Prostate gland (tissue), 2 donors: ENCODE measurements at regions not wholly inside any gene's neighbourhood (a gene's known extent, or its start where the extent isn't known, plus 50 kb on each side); places are given as distances from the start of the nearest gene placed in this dataset.

Experiments
- DNase-seq: peaks from one replicate; pipeline ENCODE4 v3.0.0-alpha.2; 2019; ENCODE audit warnings: low spot score
- H3K27ac ChIP-seq, 2 donors: fragments of 200-600 bp; sonication (generic); 2 replicates each; pipeline ENCODE4 v1.5.1; 2017 to 2019
- H3K27me3 ChIP-seq: fragments of 200-600 bp; sonication (generic); replicated peaks from 2 replicates; pipeline ENCODE4 v1.5.1; 2019; ENCODE audit not compliant: insufficient read depth
- H3K36me3 ChIP-seq, 2 donors: fragments of 200-600 bp; sonication (generic); 1 replicate in 1 of 2; 2 replicates in 1 of 2; pipeline versions ENCODE4 v1.5.1 to v1.8.1; 2017 to 2019
- H3K4me1 ChIP-seq: fragments of 200-600 bp; sonication (generic); replicated peaks from 2 replicates; pipeline ENCODE4 v1.5.1; 2019
- H3K4me3 ChIP-seq, 2 donors: fragments of 200-600 bp; sonication (generic); 2 replicates each; pipeline ENCODE4 v1.5.1; 2017 to 2019
- H3K9me3 ChIP-seq: fragments of 200-600 bp; sonication (generic); 2 replicates; pipeline ENCODE4 v1.5.1; 2017
- POLR2A ChIP-seq: fragments of 450-650 bp; IDR thresholded peaks from one replicate; pipeline ENCODE4 v1.6.1; 2016; ENCODE audit warnings: antibody characterized with exemption, mild to moderate bottlenecking
- POLR2AphosphoS5 ChIP-seq: sonication (generic); formaldehyde crosslinking; IDR thresholded peaks from one replicate; pipeline ENCODE4 v1.6.1; 2017; ENCODE audit warnings: antibody characterized with exemption
- WGBS: methylation state at CpG from one replicate; pipeline ENCODE4 v1.1.5; 2018; 5-methylcytosine and 5-hydroxymethylcytosine counted together
- intact Hi-C: fragments of 100-400 bp; cut with DNase I; formaldehyde crosslinking; loops from one replicate; pipeline ENCODE4 v1.14.2; 2022
- TF ChIP-seq, protein P1 (sequence below), 4 experiments: fragments of 200-600 bp in 2 of 4; fragments of 450-650 bp in 2 of 4; sonication (generic) in 2 of 4; IDR thresholded peaks; 1 replicate in 3 of 4; 2 replicates in 1 of 4; pipeline ENCODE4 v1.5.1; 2016 to 2019; ENCODE audit warnings: antibody characterized with exemption in 4 of 4, mild to moderate bottlenecking in 2 of 4, moderate library complexity in 2 of 4

DNA sequence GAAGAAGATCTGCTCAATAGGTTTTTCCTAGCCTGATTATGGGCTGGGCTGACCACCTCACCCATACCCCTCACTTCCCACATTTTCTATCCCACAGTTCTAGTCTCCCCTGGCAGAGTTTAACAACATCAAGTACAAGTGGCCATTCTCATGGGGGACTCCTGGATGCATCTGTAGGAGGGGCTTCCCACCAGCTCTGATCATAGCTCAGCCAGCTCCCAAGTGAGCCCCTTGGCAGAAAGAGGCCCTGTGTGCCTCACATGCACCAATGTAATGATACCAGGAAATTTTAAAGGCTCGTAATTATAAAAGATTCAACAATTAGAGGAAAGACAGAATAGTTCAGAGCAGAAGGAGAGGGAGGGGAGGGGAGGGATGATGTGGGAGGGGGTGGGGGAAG lies 144.2 kb upstream of the SYT13 start:
- WGBS: 47% methylated on average over 1 of the region's 1 CpG
- no peaks in the 10 kb centered on the region for H3K4me1 ChIP-seq
- intact Hi-C loops: no loop called here
- H3K4me3 ChIP-seq: no peak overlapping the region
- H3K9me3 ChIP-seq: no peaks in the 10 kb centered on the region
- TF ChIP-seq POLR2A (no peak), POLR2AphosphoS5 (no peak)
- TF ChIP-seq, protein P1, sequence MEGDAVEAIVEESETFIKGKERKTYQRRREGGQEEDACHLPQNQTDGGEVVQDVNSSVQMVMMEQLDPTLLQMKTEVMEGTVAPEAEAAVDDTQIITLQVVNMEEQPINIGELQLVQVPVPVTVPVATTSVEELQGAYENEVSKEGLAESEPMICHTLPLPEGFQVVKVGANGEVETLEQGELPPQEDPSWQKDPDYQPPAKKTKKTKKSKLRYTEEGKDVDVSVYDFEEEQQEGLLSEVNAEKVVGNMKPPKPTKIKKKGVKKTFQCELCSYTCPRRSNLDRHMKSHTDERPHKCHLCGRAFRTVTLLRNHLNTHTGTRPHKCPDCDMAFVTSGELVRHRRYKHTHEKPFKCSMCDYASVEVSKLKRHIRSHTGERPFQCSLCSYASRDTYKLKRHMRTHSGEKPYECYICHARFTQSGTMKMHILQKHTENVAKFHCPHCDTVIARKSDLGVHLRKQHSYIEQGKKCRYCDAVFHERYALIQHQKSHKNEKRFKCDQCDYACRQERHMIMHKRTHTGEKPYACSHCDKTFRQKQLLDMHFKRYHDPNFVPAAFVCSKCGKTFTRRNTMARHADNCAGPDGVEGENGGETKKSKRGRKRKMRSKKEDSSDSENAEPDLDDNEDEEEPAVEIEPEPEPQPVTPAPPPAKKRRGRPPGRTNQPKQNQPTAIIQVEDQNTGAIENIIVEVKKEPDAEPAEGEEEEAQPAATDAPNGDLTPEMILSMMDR (IDR thresholded peaks at IDR 0.05): no peak
- H3K36me3 ChIP-seq: no peaks in the 10 kb centered on the region
- no peak for DNase-seq
- H3K27me3 ChIP-seq: peaks cover 8% of the 10 kb centered on the region
- H3K27ac ChIP-seq: no peak overlapping the region

DNA sequence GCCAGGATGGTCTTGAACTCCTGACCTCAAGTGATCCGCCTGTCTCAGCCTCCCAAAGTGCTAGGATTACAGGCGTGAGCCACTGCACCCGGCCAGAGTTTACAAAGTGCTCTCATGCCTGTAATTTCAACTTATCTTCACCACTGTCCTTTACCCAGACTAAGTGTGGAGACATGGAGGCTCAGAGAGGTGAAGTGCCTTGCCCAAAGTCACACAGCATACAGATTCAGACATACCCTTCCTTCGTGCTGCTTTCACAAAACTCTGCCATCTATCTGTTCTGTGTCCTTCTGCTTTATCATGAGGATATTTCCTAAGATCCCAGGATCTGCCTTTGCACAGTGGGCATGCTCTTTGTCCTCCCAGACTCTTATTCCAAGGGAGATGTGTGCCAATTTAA lies 143.6 kb upstream of the SYT13 start:
- H3K9me3 ChIP-seq: no peaks in the 10 kb centered on the region
- TF ChIP-seq, protein P1 (IDR thresholded peaks at IDR 0.05): no peak
- 72% methylated on average over 4 of the region's 4 CpGs for WGBS
- H3K27me3 ChIP-seq: peaks cover 8% of the 10 kb centered on the region
- H3K36me3 ChIP-seq: no peaks in the 10 kb centered on the region
- H3K27ac ChIP-seq: no peak overlapping the region
- intact Hi-C loops: no loop called here
- no peak overlapping the region for H3K4me3 ChIP-seq
- no peak for DNase-seq
- H3K4me1 ChIP-seq: no peaks in the 10 kb centered on the region

DNA sequence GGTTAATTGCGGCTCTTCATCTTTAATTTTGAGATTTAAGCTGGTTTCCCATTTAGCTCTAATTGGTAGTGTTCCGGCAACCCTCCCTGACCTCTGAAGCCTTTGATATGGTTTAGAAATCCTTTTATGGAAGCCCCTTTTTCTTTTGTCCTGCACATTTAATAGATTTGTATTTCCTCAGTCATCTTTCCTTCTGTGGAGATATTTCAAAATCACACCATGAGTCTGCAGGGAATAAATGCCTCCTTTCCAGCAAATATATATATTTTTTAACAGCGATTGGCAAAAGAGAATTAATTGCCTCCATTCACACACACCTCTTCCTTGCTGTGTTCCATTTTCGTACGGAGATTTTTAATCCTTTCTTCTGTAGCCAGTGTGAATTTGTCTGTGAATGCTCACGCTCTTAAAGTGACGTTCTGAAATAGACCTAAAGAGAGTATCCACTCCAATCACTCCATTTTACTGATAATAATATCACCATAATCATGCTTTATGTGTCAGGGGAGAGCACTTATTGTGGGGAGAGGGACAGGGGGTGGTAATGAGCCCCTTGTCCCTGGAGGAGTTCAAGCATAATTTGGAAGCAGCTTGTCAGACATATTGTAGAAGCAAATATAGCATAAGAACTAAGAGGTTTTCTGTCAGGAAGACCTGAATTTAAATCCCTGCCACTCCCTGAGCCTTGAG lies 142.5 kb upstream of the SYT13 start:
- Histone ChIP-seq H3K4me1 (no peaks in the 10 kb centered on the region), H3K36me3 (no peaks in the 10 kb centered on the region), H3K27ac (no peak overlapping the region), H3K9me3 (no peaks in the 10 kb centered on the region), H3K27me3 (peaks cover 8% of the 10 kb centered on the region), H3K4me3 (no peak overlapping the region)
- intact Hi-C loops: no loop called here
- 50% methylated on average over 7 of the region's 7 CpGs for WGBS
- TF ChIP-seq, protein P1 (IDR thresholded peaks at IDR 0.05): no peak
- no peak for TF ChIP-seq POLR2A
- no peak for TF ChIP-seq POLR2AphosphoS5
- DNase-seq: no peak

DNA sequence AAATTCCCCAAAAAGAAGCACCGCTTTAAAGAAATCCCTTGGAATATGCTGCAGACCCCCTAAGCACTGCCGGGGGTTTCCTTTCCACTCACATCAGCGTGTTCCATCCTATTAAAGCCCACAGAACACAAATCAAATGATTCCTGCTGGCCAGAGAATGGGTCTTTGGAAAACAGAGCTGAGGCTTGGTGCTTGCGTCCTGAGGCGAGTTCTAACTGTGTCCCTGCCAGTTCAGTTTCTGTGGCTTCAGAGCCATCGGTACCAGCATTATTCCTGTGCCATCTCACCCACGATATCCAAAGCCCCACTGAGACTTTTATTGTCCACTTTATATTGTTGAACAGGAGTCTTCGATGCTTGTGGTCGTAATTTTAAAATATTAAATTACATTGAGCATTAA lies 142.0 kb upstream of the SYT13 start:
- H3K36me3 ChIP-seq: no peaks in the 10 kb centered on the region
- DNase-seq: no peak
- no peak overlapping the region for H3K4me3 ChIP-seq
- H3K27me3 ChIP-seq: peaks cover 8% of the 10 kb centered on the region
- intact Hi-C loops: no loop called here
- H3K4me1 ChIP-seq: no peaks in the 10 kb centered on the region
- TF ChIP-seq, protein P1 (IDR thresholded peaks at IDR 0.05): no peak
- no peak for TF ChIP-seq POLR2AphosphoS5
- TF ChIP-seq POLR2A: no peak
- WGBS: 63% methylated on average over 9 of the region's 9 CpGs
- H3K27ac ChIP-seq: no peak overlapping the region
- no peaks in the 10 kb centered on the region for H3K9me3 ChIP-seq

DNA sequence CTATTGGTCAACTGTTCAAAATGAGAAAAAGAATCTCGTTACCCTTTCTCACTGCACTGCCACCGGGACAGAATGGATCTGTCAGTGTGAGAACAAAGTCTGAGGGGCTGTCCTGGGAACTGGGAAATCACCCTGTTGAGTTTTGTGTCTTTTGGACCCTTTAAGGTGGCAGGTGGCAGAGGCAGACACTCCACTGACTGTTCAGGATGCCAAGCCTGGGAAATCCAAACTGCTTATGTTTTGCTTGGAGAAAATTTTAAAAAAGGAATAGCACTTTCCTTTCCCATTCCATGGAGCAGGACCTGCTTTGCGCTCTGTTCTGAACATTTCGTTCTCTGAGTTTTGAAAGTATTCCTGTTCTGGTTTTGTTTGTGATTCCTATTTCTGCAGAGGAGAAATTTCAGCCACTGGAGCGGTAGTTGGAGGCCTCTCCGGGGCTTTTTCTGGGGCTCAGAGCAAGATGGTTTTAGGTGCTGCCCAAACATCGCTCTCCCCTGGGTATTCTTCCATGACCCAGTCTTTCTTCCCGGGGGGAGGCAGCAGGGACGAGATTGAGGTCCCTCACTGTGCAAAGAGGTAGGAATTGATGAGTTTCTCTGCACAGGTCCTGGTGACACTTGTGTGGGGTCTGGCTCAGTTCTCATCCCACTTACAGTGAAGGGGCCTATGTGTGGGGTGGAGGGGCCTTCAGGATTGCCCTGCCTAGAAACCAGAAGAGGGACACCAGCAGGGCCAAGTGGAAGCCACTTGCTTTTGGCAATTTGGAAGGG lies 138.5 kb upstream of the SYT13 start:
- intact Hi-C loops: no loop called here
- no peak for DNase-seq

More for the DNA sequence above, 138.5 kb upstream of the SYT13 start:
- H3K9me3 ChIP-seq: no peaks in the 10 kb centered on the region
- TF ChIP-seq POLR2A: no peak
- 62% methylated on average over 9 of the region's 9 CpGs for WGBS
- H3K27ac ChIP-seq: no peak overlapping the region
- peaks cover 6% of the 10 kb centered on the region for H3K27me3 ChIP-seq
- no peak overlapping the region for H3K4me3 ChIP-seq
- H3K4me1 ChIP-seq: no peaks in the 10 kb centered on the region
- H3K36me3 ChIP-seq: no peaks in the 10 kb centered on the region
